C4-2B (cell line): ENCODE measurements at regions not wholly inside any gene's neighbourhood (a gene's known extent, or its start where the extent isn't known, plus 50 kb on each side); places are given as distances from the start of the nearest gene placed in this dataset.

Experiments used
- CTCF ChIP-seq: fragments of 450-650 bp; conservative IDR thresholded peaks from 2 replicates; pipeline ENCODE4 v1.5.1; 2017; ENCODE audit warnings: mild to moderate bottlenecking
- ZFX ChIP-seq: fragments of 450-650 bp; IDR thresholded peaks from 2 replicates; pipeline ENCODE4 v1.6.1; 2017

- TF ChIP-seq CTCF = no peak
- TF ChIP-seq ZFX = no peak
These were observed 141.7 kb upstream of the ADRA1B start for GRCh38 chr5:159774476-159775031.
